ENCODE measurements at regions not wholly inside any gene's neighbourhood (a gene's known extent, or its start where the extent isn't known, plus 50 kb on each side); places are given as distances from the start of the nearest gene placed in this dataset.
A peak's percentile ranks its signal among the peaks of the same experiment; 100 is the strongest.

GRCh38 chr14:25537846-25538455 lies 488.0 kb upstream of the STXBP6 start:
- no peak for TF ChIP-seq POLR2AphosphoS5 (IDR thresholded peaks at IDR 0.05)
- peak; percentile 50 to 66 (median 54) for TF ChIP-seq CTCF (IDR thresholded peaks at IDR 0.05)
- 51% methylated on average over 2 of the region's 2 CpGs for whole genome bisulfite sequencing
- H3K4me3 ChIP-seq: no peak overlapping the region
- H3K9me3 ChIP-seq: no peaks in the 10 kb centered on the region
- H3K4me1 ChIP-seq: no peaks in the 10 kb centered on the region
- DNase-seq (ENCODE audit: extremely low spot score): no peak
- intact Hi-C loops (cut with DNase I): loop anchor here (10.0 kb wide), 1 partner anchor 123 kb away; no protein-coding TSS in a partner anchor
- no peaks in the 10 kb centered on the region for H3K27me3 ChIP-seq
- H3K36me3 ChIP-seq: no peaks in the 10 kb centered on the region
- H3K27ac ChIP-seq (replicated peaks in 1 of 4): no peak overlapping the region

GRCh38 chr14:25526290-25526689 lies 476.3 kb upstream of the STXBP6 start:
- WGBS: 92% methylated on average over 2 of the region's 2 CpGs
- TF ChIP-seq POLR2AphosphoS5 (IDR thresholded peaks at IDR 0.05) (no peak), POLR2A (IDR thresholded peaks at IDR 0.05; ENCODE audit: low read depth) (no peak), CTCF (IDR thresholded peaks at IDR 0.05) (no peak), EP300 (IDR thresholded peaks at IDR 0.05) (no peak)
- no peaks in the 10 kb centered on the region for H3K36me3 ChIP-seq
- H3K27me3 ChIP-seq: no peaks in the 10 kb centered on the region
- no peak overlapping the region for H3K4me3 ChIP-seq
- H3K27ac ChIP-seq (replicated peaks in 1 of 4): no peak overlapping the region
- DNase-seq (ENCODE audit: extremely low spot score): no peak
- intact Hi-C loops (cut with DNase I): no loop called here
- H3K9me3 ChIP-seq: no peaks in the 10 kb centered on the region
- H3K4me1 ChIP-seq: no peaks in the 10 kb centered on the region

- no peak overlapping the region for H3K4me3 ChIP-seq
- WGBS: 55% methylated on average over 2 of the region's 2 CpGs
- H3K4me1 ChIP-seq: no peaks in the 10 kb centered on the region
- intact Hi-C loops (cut with DNase I): no loop called here
- H3K36me3 ChIP-seq: no peaks in the 10 kb centered on the region
- no peak for TF ChIP-seq EP300 (IDR thresholded peaks at IDR 0.05)
- no peak for TF ChIP-seq POLR2A (IDR thresholded peaks at IDR 0.05; ENCODE audit: low read depth)
- TF ChIP-seq POLR2AphosphoS5 (IDR thresholded peaks at IDR 0.05): no peak
- no peak for TF ChIP-seq CTCF (IDR thresholded peaks at IDR 0.05)
- H3K9me3 ChIP-seq: no peaks in the 10 kb centered on the region
- DNase-seq (ENCODE audit: extremely low spot score): no peak
- H3K27ac ChIP-seq (replicated peaks in 1 of 4): no peak overlapping the region
- H3K27me3 ChIP-seq: no peaks in the 10 kb centered on the region
Observed at GRCh38 chr14:25522926-25523325, 473.0 kb upstream of the STXBP6 start.

- Histone ChIP-seq H3K27me3 (no peaks in the 10 kb centered on the region), H3K9me3 (no peaks in the 10 kb centered on the region), H3K4me3 (no peak overlapping the region), H3K27ac (replicated peaks in 1 of 4) (no peak overlapping the region), H3K4me1 (no peaks in the 10 kb centered on the region), H3K36me3 (no peaks in the 10 kb centered on the region)
- 87% methylated on average over 6 of the region's 6 CpGs for WGBS
- intact Hi-C loops (cut with DNase I): no loop called here
- no peak for TF ChIP-seq EP300 (IDR thresholded peaks at IDR 0.05)
- TF ChIP-seq CTCF (IDR thresholded peaks at IDR 0.05): no peak
- DNase-seq (ENCODE audit: extremely low spot score): no peak
Observed at GRCh38 chr14:25522116-25522515, 472.2 kb upstream of the STXBP6 start.

- WGBS: 91% methylated on average over 2 of the region's 2 CpGs
- TF ChIP-seq EP300 (IDR thresholded peaks at IDR 0.05) (no peak), POLR2AphosphoS5 (IDR thresholded peaks at IDR 0.05) (no peak), CTCF (IDR thresholded peaks at IDR 0.05) (no peak), POLR2A (IDR thresholded peaks at IDR 0.05; ENCODE audit: low read depth) (no peak)
- intact Hi-C loops (cut with DNase I): no loop called here
- Histone ChIP-seq H3K4me1 (no peaks in the 10 kb centered on the region), H3K27me3 (no peaks in the 10 kb centered on the region), H3K36me3 (no peaks in the 10 kb centered on the region), H3K4me3 (no peak overlapping the region), H3K27ac (replicated peaks in 1 of 4) (no peak overlapping the region), H3K9me3 (no peaks in the 10 kb centered on the region)
- DNase-seq (ENCODE audit: extremely low spot score): no peak
Observed at GRCh38 chr14:25521616-25522015, 471.7 kb upstream of the STXBP6 start.

All from esophagus muscularis mucosa (tissue), 4 donors.